Activated CD8-positive, alpha-beta memory T cell treated with anti-CD3 and anti-CD28 coated beads for 36 hours (primary cell): ENCODE measurements at regions not wholly inside any gene's neighbourhood (a gene's known extent, or its start where the extent isn't known, plus 50 kb on each side); places are given as distances from the start of the nearest gene placed in this dataset.

Experiments used
- CTCF ChIA-PET: fragments of 350-600 bp; sonication (Branson Sonifier 250); formaldehyde crosslinking; loops from one replicate; lab custom pipeline; 2021; ENCODE audit warnings: antibody characterized with exemption; lab: Charles Lee
- POLR2A ChIA-PET: fragments of 350-600 bp; sonication (Branson Sonifier 250); formaldehyde crosslinking; loops from one replicate; lab custom pipeline; 2021; ENCODE audit warnings: antibody characterized with exemption; lab: Charles Lee

- CTCF ChIA-PET = interaction anchor here (0.7 kb wide), 1 partner anchor 39 kb away, joined by 3 read pairs; no protein-coding TSS in a partner anchor
- POLR2A ChIA-PET = no interaction called here
Observed at GRCh38 chr2:41950666-41950960, 97.2 kb upstream of the PKDCC start.

DNA sequence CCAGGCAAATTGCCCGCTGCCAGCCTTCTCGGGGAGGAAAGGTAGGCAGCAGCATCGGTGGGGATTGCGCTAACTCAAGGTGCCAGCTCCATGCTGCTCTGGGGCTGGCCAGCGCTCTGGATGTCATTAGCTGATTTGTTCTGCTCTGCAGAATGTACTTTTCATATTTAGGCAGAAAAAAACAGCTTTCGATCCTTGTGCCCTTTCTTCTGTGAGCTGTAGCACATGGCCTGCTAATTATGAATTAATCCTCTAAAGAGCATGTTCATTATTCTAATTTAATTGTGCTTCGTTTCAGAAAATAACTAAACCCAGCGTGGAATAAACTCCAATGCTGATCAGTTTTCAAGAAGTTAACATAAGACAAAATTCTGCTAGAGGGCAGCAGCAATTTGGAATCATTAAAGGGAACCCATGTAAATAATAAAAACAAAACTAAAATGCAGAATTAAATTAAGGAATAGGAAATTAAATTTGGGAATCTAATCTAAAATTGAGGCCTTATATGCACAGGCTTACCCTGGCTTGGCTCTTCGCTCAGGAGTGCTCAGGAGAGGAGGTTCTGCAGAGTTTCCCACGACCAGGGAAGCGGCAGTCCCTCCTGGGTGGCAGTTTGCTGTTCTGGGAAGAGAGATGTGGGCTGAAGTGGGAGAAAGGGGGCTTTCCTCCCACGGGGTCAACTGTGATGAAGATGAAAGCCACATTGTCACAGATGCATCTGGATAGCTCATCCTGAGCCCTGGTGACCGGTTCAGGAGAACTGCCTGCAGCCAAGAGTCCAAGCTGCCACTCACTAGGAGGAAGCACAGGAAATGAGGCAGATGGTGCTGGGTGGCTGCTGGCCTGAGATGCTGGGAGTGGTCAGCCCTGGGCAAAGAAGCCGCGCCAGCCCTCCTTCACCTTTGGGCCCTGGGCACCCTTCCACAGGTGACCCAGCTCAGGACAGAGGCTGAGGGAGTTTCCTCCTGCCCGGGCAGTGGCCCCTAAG lies 93.2 kb upstream of the PKDCC start:
- ChIA-PET CTCF (no interaction called here), POLR2A (no interaction called here)

DNA sequence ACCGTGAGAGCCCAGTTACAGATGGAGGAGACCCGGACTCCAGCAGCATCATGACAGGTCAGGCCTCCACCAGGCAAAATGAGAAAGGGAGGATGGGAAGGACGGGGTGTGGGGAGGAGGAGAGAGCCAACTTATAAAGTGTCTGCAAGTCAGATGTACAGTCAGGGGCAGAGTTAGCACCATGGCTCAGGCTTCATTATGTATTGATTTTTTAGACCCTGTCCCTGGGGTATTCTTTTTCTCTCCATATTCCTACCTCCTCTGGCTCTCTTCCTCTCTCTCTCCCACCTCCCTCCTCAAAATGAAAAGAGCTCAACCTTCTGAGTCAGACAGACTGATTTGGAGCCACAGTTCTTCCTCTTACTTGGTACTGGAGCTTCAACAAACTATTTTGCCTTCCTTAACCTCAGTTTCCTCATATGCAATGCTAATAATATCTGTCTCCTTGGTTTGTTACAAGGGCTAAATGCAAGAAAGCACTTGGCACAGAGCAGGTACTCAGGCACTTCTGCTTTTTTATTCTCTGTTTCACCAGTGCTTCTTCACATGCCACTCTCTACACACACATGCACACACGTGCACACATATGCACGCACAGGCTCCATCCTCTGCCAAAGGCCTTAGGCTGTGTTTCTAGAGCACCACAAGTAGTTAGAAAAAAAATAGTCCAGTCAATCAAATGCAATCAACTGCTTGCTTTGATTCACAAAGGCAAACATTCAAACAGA lies 92.3 kb upstream of the PKDCC start:
- CTCF ChIA-PET = no interaction called here
- POLR2A ChIA-PET = no interaction called here

DNA sequence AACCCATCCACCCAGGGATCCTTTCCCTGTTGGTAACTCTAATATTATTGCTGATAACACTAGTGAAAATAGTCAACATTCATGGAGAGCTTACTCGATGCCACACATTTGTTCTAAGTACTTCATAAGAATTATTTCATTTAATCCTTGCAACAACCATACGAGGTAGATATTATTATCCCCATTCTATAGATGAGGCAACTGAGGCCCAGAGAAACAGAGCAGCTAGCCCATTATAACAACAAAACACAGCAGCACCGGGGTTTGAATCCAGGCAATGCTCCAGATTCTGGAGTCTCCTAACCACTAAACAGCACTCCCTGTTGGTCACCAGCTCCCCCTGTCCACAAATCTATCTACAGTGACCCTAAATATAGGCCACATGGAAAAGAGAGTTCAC lies 90.4 kb upstream of the PKDCC start:
- POLR2A ChIA-PET = no interaction called here
- CTCF ChIA-PET = no interaction called here

- CTCF ChIA-PET = no interaction called here
- POLR2A ChIA-PET = no interaction called here
Observed at GRCh38 chr2:41958251-41958650, 89.6 kb upstream of the PKDCC start.

DNA sequence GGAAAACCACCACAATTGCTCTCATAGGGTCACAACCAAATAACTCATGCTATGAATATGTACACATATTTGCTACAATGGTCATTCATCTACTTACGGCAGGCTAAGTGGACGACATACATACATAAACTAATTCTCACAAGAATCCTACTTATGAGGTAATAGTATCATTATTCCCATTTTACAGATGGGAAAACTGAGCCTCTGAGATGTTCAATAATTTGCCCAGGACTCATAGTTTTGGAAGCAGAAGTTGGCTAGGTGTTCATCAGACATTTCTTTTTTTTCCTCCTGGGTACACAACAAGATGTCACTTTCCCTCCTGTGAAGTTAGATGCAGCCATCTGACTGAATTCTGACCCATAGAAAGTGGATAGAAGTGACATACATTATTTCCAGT lies 89.0 kb upstream of the PKDCC start:
- ChIA-PET POLR2A (no interaction called here), CTCF (no interaction called here)

- ChIA-PET CTCF (no interaction called here), POLR2A (no interaction called here)
Observed at GRCh38 chr2:41959760-41960159, 88.1 kb upstream of the PKDCC start.

- POLR2A ChIA-PET = no interaction called here
- CTCF ChIA-PET = no interaction called here
Observed at GRCh38 chr2:41962922-41963622, 84.7 kb upstream of the PKDCC start.

- POLR2A ChIA-PET = no interaction called here
- CTCF ChIA-PET = no interaction called here
Observed at GRCh38 chr2:41963661-41964525, 83.9 kb upstream of the PKDCC start.

DNA sequence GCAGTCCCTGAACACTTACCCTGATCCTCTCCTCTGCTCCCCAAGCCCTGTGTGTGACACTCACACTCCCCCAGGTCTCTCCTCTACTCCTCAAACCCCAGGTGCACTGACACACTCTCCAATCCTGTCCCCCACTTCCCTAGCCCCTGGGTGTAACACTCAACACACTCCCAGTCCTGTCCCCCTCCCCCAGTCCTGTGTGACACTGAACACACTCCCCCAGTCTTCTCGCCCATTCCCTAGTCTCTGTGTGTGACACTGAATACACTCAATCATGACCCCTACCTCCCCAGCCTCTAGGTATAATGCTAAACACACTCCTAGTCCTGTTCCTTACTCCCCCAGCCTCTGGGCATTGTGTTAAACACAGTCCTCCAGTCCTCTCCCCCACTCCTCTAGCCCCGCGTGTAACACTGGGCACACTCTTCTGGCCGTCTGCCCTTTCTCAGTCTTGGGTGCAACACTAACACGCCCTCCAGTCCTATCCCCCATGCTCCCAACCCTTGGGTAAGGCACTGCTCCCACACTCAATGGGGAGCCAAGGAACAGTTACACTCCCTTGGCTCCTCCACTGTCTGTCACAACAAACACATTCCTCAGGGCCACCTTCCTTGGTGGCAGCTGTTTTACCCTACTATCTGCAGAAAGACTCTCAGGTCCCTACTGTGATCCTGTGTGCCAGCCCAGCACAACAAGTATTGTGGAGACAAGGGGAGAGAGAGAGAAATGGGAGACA lies 82.5 kb upstream of the PKDCC start:
- CTCF ChIA-PET = no interaction called here

GRCh38 chr2:41965909-41966295 lies 81.9 kb upstream of the PKDCC start:
- POLR2A ChIA-PET = no interaction called here
- CTCF ChIA-PET = no interaction called here

More for the DNA sequence above, 82.5 kb upstream of the PKDCC start:
- POLR2A ChIA-PET = no interaction called here

DNA sequence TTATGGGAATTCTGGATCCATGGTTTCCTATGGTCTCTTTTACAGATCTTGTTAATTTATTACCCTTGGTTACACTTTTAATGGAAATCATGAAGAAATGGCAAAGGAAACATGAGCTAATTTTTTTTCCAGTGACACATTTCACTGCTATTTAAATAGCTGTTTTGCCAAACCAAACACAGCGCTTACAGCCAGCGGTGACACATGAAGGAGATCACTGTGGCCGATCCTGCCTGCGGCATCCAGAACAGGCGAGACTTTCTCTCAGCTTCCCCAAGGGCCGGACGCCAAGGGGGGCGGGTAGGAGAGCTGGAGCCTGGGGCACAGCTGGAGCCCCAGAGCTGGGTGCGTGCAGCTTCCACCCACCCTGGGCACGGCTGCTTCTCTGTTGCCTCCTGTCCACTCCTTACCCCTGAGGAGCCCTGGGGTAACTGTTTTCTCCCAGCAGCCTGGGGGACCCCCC lies 81.4 kb upstream of the PKDCC start:
- POLR2A ChIA-PET = no interaction called here

GRCh38 chr2:41966920-41967319 lies 80.9 kb upstream of the PKDCC start:
- ChIA-PET CTCF (no interaction called here), POLR2A (no interaction called here)

More for the DNA sequence above, 81.4 kb upstream of the PKDCC start:
- CTCF ChIA-PET = no interaction called here

- CTCF ChIA-PET = no interaction called here
- POLR2A ChIA-PET = no interaction called here
Observed at GRCh38 chr2:41967476-41968181, 80.2 kb upstream of the PKDCC start.

DNA sequence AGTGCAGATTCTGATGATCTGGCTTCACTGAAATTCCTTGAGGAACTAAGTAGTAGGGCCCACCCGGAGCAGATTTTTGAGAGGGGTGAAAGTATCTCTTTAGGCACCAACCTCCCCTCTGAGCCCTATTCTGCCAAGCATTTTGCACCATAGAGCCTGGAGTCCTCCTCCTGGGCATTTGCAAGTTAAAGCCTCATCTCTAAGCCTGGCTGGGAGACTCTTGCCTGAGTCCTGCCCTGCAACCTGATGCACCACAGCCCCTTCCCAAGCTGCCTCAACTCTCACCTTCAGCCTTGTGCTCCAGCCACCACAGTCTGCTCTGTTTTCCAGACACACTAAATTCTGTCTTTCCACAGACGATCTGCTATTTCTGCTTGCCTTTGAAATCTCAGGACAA lies 79.6 kb upstream of the PKDCC start:
- ChIA-PET POLR2A (no interaction called here), CTCF (no interaction called here)

DNA sequence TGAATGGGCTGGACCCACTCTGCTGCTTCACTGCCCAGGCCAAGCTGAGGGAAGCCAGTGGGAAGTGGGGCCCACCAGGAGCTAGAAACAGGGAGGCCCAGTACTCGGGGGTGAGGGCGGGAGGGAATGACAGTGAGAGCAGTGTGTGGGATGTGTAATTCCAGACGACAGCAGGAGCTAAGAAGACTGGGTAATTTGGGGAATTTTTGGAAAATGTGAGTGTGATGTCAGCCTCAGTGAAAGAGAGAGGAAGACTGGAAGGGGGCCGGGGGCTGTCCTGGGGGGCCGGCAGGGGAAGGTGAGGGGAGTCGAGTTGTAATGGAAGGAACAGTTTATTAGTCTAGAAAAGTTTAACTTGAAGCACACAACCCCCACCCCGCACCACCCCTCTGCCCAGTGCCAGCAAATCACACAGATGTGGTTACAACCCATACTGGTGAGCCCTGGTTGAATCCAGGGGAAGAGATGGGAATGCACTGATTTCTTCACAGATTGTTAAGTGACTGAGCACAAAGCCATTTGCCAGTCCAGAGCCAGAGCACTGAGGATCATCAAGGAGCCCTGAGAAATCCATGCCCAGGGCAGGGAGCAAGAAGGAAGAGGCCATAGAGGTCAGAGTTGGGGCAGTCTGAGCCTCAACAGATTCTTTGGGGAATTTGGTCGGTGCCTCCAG lies 76.7 kb upstream of the PKDCC start:
- POLR2A ChIA-PET = no interaction called here
- CTCF ChIA-PET = interaction anchor here (0.7 to 1.7 kb wide), 2 partner anchors 71 to 116 kb away, joined by 3 to 4 read pairs; no protein-coding TSS in a partner anchor

- CTCF ChIA-PET = interaction anchor here (0.7 to 1.7 kb wide), 2 partner anchors 70 to 115 kb away, joined by 3 to 4 read pairs; no protein-coding TSS in a partner anchor
- POLR2A ChIA-PET = no interaction called here
Observed at GRCh38 chr2:41972179-41972578, 75.6 kb upstream of the PKDCC start.
